OCI-M1 (cell line): ENCODE measurements at regions not wholly inside any gene's neighbourhood (a gene's known extent, or its start where the extent isn't known, plus 50 kb on each side); places are given as distances from the start of the nearest gene placed in this dataset.

Experiments
- DNase-seq: peaks from one replicate; lab custom pipeline; 2025; lab: John Stamatoyannopoulos, UW

DNA sequence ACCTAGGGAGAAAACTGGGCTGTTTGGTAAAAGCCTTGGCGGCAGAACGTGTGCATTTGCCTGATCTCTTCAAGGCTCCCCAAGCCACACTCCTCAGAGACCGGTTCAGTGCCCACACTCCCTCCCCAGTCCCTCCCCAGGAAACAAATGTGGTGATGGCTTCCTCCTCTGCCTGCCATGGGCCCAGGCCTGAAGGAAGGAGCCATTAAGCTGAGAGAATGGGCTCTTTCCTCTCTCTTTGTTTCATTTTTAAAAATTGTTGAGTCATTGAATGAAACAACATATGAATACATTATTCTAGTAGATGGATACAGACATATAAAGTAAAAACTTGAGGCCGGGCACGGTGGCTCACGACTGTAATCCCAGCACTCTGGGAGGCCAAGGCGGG lies 50.6 kb upstream of the YWHAQ start:
- peak; percentile 20 for DNase-seq

DNA sequence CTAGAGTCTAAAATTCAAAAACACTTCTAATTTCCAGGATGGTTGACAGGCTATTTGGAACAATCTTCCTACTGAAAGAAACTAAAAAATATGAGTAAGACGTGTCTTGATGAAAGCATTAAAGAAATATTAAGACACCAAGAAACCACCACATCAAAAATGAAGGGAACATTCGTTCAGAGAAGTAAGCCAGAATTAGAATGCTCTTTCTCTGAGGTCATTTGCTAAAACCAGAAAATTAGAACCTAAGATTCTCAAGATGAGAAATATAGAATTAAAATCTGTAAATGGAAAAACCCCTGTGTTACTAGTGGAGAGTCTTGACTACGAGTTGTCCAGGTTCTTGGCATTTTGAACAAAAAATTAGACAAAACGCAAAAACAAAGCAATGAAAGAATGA lies 54.8 kb upstream of the YWHAQ start:
- DNase-seq = no peak

DNA sequence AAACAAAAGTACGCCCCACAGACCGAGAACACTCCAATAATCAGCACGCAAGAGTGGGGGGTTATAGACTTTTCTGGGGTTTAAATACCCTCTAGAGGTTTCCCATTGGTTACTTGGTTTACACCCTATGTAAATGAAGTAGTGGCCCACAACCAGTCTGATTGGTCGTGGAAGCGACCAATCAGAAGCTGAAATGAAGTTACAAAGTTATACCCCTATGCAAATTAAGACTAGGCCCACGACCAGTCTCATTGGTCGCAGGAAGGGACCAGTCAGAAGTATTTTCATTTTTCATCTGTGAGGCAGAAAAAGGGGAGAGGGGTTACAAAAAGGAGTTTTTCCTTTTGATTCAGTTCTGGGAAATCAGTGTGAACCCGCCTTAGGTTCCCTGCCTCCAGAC lies 55.3 kb upstream of the YWHAQ start:
- DNase-seq = peak; percentile 64

DNA sequence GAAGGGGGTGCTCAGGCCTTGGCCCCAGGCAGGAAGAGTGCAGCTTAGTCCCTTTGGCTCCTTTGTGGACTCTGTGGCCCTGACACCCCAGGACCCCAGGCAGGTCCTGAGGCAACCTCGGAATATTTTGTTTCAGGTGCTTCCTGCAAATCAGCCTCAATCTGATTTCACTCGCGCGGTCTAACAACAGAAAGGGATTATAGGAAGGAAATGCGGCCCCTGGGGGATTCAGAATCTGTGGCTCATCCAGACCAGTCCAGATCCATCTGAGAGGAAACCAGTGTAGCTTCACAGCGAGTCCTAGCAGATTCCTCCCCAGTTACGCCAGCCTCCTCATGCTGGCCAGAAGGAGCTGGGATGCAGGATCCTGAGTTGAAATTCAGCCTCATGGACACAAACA lies 59.5 kb upstream of the YWHAQ start:
- no peak for DNase-seq

DNA sequence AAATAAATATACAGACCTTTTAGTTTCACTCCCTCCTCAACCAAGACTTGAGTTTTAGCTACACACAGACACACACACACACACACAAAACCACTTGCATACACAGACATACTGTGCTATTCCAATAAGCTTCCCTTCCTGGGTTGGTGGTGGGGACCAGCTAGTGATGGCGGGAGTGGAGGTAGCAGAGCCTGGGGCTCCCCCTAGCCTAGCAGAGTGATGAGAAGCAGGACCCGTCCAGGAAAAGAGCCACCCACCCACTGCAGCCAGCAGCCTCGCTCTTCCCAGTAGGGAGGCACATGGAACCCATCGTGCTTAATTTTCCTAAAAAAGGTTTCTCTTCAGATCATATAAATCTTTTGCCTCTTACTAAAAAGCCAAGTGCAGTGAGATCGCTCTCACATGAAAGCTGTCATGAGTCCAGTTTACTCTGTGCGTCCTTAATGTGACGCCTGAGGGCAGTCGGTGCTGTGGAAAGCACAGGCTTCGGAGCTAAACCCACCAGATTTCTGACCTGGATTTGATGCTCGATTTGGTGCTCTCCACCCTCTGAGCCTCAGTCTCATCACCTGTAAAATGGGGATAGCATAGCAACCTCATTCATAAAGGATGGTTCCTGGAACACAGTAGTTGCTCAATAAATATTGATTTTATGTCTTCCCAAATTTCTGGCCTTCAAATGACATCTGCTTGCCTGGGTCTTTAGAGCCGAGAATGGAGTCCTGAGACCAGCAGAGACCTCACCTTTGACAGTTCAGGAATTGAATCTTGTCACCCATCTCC lies 60.1 kb upstream of the YWHAQ start:
- DNase-seq = no peak

DNA sequence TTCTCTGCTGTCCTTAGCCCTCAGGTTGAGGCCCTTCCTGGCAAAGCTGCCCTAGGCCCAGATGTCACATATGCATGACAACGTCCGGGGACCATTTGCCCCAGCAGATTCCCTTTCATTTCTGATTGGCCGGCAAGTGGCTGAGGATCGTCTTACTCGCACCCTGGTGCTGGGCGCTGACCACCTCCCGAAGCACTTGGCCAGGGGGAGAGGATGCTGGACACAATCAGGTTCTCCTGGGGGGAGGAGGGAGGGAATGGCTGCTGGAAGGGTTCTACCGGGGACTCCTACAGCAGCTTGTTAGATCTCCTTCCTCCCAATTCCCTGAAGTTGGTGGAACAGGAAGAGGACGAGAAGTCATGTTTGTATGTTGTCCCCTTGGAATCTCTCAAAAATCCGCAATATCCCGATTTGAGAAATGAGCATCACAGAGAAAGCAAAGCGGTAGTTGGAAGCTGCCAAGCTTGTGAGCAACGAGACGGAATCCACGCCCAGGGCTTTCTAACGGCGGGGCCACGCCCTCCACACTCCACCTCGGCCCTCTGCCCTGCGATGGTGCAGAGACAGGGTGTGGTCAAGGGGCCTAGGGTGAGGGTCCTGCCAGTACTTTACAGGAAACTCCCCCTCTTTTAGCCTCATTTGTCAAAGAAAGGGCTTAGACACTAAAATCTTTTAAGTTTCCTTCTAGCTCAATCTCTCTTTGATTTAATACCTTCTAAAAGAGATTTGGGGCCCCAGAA lies 61.8 kb upstream of the YWHAQ start:
- DNase-seq = no peak

DNA sequence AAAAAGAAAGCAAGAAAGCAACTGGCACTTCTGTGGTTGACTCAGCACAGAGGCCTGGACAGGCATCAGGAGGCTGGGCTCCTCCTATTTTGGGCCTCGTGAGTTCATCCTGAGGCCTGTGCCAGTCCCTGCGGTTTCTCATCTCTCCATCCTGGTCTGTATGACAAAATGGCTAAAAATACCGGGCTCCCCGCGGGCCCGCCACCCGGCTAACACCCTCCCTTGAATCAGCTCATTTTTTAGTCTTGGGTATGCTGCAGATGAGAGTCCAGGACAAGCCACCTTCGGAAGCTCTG lies 62.3 kb upstream of the YWHAQ start:
- no peak for DNase-seq

DNA sequence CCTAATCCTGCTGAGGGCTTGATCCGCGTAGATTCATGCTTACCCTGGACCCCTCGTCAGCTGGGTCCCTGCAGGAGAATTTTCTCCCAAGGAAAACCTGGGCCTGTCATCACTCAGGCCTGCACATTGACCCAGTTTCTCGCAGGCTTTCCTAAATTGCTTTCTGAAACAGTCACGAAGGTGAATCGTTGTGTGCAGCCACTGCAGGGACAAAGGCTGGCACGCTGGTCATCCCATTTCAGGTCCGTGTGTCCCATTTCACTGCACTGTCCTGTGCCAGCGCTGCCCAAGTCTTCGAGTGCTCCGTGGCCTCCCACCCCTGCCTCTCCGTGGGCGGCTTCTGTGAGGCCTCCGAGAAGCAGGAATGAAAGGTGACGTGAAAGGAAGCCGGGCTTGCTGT lies 62.8 kb upstream of the YWHAQ start:
- no peak for DNase-seq

DNA sequence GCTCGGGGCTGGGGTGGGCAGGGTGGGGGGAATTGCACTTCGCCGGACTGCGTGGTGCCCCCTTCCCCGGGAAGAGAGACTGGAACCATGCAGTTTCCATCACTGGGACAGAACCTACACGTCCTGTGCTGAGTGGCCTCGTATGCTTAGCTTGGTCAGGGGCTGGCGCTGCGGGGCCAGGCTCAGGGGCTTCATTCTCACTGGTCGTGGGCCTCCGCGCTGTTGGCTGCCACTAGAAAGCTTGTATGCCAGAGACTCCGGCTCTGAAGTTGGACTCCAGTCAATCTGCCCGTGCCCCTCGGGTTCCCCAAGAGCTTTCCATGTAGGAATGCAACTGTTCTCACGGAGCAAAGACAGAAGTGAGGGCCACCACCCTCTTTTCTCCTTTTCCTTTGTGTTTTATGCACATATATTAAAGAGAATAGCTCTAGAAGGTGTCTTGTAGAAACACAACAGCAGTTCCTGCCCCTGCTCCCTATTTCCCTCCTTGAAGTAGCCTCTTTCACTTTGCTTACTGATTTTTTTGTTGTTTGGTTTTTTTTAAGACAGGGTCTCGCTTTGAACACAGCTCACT lies 64.0 kb upstream of the YWHAQ start:
- DNase-seq = no peak

DNA sequence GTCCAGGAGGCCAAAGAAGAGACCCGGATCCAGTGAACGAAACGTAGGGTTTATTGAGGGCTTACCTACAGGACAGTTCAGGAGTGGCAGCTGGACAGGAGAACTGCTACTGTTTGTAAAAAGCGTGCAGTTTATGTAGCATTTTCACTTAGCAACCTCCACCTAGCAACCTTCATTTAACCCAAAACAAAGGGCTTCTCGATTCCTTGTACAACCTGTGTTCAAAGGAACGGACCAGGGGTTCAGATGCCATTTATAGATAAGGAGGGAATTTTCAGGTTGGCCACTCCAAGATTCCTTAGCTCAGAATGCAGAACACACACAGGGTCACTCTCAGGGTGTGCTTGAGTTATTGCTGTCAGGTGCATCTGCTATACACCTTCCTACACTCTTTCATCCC lies 65.1 kb upstream of the YWHAQ start:
- DNase-seq = no peak

DNA sequence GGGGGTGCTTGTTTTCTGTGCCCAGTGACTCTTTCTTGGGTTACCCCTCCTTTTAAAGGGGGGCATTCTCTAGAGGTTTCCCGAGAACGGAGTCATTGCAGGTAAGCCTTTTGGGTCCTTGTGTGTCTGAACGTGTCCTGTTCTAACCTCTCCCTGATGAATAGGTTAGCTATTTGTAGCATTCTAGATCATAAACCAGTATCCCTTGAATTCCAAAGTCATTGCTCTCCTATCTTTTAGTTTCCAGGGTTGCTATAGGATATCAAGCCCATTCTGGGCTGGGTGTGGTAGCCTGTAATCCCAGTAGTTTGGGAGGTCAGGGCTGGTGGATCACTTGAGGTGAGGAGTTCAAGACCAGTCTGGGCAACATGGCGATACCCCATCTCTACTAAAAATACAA lies 65.9 kb upstream of the YWHAQ start:
- DNase-seq = no peak

DNA sequence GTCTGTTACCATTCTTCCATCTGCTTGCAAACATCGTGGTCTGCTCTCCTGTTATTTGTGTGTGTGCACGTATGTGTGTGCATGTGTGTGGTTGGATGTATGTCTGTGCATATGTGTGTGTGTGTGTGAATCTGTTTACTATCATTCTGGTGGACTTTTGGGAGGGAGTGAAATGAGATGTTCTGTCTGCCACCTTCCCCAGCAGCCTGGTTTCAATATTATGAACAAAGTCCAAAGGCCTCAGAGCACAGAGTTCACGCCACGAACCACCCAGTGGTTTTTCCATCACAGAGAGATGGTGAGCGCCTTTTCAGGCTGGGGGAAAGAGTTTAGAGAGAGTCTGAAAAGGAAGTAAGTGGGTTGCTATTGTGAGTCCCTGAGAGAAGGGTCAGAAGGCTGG lies 67.1 kb upstream of the YWHAQ start:
- DNase-seq = no peak

DNA sequence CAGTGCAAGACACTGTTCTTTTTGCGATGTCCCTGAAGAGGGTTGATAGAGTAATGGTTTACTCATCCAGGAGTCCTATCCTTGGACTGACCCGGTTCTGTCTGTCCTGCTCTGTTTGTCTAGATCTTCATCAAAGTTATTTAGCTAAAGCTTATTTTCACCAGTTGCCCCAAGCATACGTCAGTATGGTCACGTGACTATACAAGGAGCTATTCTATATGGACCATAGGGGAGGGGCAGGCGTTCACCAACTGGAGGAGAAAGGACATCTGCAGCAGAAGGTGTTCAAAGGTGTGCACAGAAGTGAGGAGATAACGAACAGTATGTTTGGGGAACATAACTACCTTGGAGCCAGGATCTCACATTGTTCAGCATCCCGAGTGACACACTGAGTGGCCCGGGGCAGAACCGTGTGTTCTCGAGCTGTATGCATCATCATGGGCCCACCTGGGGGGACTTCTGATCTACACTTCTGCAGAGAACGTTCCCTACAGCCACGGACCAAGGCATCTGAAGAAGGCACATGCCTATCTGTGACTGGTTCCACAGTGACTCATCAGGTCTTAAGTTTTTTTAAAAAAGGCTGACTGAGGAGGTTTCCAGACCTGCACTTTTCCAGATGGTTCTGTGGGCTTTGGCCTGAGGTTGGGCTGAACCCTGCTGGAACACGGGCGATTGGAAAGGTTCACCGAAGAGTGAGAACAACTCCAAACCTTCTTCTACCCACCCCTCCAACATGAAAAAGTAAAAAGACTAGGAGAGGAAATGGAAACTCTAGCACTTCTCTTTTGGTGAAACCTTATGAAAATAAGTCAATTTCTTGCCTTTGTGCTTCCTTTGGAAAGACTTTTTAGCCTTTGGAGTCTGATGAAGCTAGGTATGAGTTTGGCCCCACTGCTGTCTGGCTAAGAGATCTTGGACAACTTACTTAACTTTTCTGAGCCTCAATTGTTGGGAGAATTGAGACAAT lies 68.6 kb upstream of the YWHAQ start:
- peak; percentile 8 for DNase-seq

DNA sequence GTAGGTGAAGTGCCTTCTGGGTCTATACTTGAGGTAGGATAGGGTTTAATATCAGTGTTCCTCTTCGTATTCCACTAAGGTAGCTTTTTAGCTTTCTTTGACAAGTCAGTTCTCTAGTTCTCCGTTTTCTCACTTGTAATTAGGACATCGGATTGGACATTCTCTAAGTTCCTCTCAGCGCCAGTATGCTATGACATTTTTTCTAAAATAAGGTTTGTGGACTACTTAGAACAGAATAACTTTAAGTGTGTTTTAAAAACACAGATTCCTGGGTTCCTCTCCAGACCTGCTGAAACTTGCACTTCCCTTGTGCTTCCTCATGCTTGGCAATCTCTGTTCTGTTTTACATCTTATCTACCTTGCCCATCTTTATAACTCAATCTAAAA lies 69.3 kb upstream of the YWHAQ start:
- DNase-seq = no peak

DNA sequence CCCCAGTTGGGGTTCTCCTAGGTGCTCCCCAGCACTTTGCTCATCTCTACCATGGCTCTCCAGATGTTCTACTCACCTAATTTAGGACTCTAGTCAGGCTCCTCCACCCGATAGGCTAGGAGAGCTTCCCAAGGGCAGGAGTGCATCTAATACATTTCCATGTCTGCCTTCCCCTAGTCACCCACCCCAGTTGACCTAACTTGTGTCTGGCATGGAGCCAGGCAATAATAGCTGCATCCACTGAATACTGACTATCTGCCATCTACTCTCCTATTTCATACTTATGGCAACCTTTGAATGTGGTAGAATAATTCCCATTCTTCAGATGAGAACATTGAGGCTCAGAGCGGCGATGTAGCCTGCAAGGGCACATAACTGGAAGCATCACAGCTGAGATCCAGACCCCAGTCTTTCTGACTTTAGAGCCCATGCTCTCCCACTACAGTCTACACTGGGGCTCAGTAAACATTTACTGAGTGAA lies 71.8 kb upstream of the YWHAQ start:
- DNase-seq = no peak

DNA sequence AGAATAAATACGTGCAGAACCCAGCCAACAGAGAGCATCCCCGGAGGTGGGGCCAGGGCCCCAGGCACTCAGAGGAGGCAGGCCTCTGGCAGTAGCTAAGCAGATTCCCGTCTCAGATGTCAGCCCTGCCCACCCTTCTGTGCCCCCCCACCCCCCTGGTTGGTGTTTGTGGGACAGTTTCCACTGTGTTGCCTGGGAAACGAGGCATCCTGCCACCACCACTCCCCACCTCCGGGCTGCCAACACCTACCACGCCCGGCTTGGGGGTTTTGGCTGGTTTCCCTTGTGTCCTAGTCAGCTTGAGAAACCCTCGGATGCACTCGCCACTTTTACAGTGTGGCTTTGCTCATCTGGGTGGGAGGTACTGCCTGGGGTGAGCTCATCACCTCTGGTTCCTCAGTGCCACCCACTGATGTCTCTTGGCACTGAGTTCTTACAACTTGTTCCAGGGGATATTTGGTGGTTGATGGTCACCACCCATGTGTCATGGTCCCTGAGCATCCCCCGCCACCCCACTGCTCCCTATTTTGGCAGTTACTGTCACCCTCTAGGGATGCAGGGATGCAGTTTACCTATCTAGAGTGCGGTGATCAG lies 72.4 kb upstream of the YWHAQ start:
- no peak for DNase-seq

DNA sequence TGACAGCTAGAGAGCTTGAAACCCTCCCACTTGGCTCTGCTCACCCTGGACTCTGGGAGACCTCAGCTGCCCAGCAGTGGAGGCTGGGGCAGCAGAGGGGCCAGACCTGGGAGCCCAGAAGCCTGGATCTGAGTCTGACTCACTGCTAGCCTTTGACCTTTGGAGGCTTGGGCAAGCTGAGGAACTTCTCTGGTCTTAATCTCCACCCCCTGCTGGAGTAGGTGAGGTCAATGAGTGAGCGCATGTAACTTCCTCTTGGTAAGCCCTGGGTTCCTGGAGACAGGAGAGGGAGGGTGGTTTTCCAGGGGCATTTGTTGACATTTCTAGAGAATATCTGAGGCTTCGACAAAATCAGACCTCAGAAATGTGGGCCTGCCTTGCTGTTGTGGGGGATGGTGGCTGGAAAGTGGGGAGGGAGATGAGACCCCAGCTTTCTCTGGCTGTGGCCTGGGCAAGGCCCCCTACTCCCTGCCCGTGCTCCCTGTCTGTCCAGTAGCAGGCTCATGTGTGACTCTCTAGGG lies 73.0 kb upstream of the YWHAQ start:
- DNase-seq = peak; percentile 78

DNA sequence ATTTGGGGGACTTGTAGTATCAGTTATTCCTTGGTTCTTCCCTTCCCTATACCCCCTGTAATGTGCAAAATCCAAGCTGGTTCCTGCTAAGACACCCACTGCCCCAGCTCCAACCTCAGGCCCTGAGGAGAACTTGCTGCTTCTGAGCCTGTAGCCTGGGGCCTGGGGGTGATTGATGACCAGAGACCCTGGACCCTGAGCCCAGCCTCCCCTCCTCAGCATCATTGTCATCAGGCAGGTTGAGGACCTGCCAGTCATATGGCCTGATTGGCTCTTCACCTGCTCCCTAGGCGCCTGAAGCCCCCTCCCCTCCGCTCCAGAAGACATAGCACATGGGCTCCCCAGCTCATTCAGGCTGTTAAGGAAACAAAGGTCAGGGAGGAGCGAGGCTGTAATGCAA lies 73.8 kb upstream of the YWHAQ start:
- DNase-seq = no peak

DNA sequence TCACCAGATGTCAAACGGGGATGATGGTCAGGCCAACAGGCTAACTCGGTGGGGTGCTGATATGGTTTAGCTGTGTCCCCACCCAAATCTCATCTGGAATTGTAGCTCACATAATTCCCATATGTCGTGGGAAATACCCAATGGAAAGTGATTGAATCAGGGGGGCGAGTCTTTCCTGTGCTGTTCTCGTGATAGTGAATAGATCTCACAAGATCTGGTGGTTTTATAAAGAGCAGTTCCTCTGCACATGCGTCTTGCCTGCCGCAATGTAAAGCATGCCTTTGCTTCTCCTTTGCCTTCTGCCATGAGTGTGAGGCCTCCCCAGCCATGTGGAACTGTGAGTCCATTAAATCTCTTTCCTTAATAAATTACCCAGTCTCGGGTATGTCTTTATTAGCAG lies 74.4 kb upstream of the YWHAQ start:
- no peak for DNase-seq

DNA sequence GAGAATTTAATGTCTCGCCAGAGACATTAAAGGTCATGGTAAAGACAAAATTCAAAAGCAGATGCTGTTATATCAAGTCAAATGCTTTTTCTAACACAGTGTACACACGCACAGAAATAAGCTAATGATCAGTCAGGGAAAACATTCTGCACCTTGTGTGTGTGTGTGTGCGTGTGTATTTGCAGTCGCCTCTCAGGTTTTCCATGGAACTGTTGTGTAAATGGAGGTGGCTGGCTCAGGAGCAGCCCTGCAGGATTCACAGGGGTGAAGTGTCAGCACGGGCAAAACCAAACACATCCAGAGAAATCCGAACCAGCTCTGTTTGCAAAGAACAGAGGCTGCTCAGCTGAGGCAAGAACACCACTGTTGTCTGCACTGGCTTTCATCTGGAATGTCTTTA lies 76.2 kb upstream of the YWHAQ start:
- DNase-seq = no peak

DNA sequence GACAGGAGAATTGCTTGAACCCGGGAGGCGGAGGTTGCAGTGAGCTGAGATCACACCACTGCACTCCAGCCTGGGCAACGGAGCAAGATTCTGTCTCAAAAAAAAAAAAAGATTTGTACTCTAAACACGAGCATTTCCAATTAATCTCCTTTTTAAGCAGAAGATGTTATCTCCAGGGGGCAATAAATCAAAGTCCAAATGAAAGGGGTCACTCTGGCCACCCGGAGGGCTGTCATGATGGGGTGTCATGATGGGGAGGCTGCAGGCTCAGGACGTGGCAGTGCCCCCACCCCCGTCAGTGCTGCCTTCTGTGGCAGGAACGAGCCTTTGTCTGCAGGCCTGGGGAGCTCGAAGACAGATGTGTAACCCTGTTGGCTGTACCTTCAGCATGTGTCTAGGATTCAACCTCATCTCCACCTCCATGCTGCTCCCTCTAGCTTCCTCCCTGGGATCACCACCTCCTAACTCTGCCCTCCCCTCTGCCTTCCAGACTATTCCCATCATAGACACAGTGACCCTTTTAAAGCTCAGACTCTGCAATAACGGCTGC lies 76.9 kb upstream of the YWHAQ start:
- DNase-seq = no peak
